HG02623 (cell line): ENCODE measurements at regions not wholly inside any gene's neighbourhood (a gene's known extent, or its start where the extent isn't known, plus 50 kb on each side); places are given as distances from the start of the nearest gene placed in this dataset.
A peak's percentile ranks its signal among the peaks of the same experiment; 100 is the strongest.

Experiments used
- ATAC-seq: cut with Tn5 transposase; IDR thresholded peaks from one replicate; pipeline ENCODE4 v1.9.1; 2021; ENCODE audit warnings: moderate library complexity; ENCODE audit not compliant: unreplicated experiment

GRCh38 chr2:203812294-203813221, 55.0 kb upstream of the CTLA4 start:
- no peak for ATAC-seq

DNA sequence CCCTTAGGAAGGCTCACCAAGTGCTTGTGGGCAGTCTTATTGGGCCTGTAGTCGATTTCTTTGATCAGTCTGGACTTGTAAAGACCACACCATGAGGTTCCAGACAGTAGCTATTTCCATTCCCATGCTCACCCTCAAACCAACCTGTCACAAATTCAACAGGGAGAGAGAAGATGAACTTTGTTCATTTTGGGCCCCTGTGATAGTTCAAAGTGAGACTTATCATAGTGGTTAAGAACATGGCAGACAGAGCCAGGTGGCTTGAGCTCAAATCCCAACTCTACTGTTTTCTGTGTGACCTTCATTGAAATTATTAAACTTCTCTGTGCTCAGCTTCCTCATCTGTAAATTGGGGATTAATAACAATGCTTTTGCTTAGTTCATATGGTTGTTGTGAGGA, 53.9 kb upstream of the CTLA4 start:
- ATAC-seq = no peak

DNA sequence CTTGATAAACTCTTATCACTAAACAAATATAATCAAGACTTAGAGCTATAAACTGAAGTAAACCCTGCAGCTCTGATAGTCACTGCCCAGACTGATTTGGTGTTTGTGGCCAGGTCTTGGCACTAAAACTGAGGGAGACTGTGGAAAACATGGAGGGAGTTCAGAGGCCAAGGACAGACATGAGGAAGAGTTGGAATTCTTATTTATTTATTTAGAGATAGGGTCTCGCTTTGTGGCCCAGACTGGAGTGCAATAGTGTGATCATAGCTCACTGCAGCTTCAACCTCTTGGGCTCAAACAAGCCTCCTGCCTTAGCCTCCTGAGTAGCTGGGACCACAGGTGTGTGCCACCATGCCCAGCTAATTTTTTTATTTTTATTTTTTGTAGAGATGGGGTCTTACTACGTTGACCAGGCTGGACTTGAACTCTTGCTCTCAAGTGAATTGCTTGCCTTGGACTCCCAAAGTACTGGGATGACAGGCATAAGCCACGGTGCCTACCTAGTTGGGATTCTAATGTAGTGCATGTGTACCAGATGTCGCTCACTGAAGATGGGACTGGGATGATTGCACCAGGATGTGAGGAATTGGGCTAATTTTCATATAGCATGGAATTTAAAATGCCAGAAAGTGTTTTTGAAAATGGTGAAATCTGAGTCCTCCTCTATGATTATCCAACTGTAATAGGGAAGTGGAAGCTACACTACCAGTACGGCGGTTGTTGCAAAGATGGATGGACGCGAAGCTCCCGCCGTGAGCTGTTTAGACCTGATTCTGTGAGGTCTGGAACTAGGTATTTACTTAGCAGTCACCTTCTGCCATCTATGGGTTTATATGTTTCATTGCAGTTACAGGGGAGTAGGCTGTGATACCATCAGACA, 52.7 kb upstream of the CTLA4 start:
- ATAC-seq = peak; percentile 78

DNA sequence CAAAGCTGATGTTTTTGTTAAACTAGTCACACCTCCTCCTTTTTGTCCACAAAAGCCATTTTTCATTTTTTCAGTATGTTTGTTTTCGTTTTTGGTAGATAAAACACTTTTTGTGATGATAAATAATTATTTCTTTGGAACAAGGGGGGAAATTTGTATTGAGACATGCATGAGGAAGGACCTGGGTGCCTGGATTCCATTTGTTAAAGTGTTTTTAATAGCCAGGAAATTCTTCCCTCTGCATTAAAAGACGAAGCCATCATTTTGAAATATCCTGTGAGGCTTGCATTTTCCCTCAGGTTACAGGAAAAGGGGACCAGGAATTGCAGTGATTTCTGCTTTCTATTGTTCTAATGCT, 52.1 kb upstream of the CTLA4 start:
- no peak for ATAC-seq

DNA sequence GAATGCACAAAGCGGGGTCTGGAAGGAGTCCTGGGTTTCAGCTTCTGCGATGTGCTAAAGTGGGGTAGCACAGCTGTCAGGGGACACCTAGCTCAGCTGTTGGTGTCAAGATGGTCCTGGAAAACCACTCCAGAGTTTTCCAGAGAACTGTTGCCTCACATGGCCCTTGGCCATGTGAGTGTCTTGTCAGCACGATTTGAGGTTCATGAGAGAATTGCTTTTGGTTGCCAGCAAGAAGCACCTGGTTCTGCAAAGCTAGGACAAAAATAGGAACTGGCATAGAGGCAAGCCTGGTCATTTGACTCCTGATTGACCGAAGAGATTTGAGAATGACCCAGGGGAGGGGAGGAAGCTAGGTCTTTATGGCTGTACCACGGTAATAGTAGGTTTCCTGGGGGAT, 50.4 kb upstream of the CTLA4 start:
- ATAC-seq = no peak
